ENCODE measurements at regions not wholly inside any gene's neighbourhood (a gene's known extent, or its start where the extent isn't known, plus 50 kb on each side); places are given as distances from the start of the nearest gene placed in this dataset.
A peak's percentile ranks its signal among the peaks of the same experiment; 100 is the strongest.

DNA sequence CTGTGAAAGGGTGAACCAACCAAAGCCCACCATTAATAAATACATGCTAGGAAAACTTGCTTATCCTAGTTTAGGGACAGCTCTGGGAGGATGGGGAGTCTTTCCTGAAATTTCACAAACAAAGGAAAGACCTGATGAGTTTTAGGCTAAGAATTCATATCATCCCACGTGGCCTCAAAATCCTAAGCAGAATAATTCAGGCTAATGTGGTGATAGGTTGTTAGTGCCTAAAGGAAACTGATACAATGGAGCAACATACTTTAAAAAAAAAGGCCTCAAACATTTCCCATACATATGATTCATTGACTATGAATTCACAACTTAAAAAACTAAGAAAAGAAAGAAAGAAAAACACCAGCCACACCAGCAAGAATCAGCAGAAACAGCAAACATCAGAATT is 126.9 kb upstream of the CNTN4 start:
- TF ChIP-seq, protein P1, sequence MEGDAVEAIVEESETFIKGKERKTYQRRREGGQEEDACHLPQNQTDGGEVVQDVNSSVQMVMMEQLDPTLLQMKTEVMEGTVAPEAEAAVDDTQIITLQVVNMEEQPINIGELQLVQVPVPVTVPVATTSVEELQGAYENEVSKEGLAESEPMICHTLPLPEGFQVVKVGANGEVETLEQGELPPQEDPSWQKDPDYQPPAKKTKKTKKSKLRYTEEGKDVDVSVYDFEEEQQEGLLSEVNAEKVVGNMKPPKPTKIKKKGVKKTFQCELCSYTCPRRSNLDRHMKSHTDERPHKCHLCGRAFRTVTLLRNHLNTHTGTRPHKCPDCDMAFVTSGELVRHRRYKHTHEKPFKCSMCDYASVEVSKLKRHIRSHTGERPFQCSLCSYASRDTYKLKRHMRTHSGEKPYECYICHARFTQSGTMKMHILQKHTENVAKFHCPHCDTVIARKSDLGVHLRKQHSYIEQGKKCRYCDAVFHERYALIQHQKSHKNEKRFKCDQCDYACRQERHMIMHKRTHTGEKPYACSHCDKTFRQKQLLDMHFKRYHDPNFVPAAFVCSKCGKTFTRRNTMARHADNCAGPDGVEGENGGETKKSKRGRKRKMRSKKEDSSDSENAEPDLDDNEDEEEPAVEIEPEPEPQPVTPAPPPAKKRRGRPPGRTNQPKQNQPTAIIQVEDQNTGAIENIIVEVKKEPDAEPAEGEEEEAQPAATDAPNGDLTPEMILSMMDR (IDR thresholded peaks at IDR 0.05) = no peak
- Mint-ChIP-seq H3K4me1 (ENCODE audit: low read depth) (no peaks in the 10 kb centered on the region), H3K9me3 (peaks cover 6% of the 10 kb centered on the region), H3K4me3 (no peak overlapping the region), H3K27ac (no peak overlapping the region), H3K36me3 (ENCODE audit: low read depth) (no peaks in the 10 kb centered on the region), H3K27me3 (no peaks in the 10 kb centered on the region)
- ChIA-PET CTCF (interaction anchor here (0.7 kb wide), 1 partner anchor 10 kb away, joined by 3 read pairs; no protein-coding TSS in a partner anchor), POLR2A (no interaction called here)
- ATAC-seq (no peak), DNase-seq (no peak)
- intact Hi-C loops (cut with micrococcal nuclease) = no loop called here

DNA sequence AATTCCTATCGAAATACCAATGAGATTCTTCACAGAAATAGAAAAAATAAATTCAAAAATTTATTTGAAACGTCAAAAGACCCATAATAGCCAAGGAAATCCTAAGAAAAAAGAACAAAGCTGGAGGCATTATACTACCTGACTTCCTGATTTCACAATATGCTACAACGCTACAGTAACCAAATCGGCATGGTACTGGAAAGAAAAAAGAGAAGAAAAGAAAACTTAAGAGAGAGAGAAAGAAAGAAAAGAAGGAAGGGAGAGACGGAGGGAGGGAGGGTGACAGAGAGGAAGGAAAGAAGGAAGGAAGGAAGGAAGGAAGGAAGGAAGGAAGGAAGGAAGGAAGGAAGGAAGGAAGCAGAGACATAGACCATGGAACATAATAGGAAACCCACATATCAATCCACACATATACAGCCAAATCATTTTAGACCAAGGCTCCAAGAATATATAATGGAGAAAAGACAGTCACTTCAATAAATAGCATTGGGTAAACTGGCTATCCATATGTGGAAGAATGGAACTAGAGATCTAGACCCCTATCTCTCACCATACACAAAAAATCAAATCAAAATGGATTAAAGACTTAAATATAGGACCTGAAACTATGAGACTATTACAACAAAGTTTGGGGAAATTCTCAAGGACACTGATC is 118.6 kb upstream of the CNTN4 start:
- H3K27ac Mint-ChIP-seq = no peak overlapping the region
- TF ChIP-seq, protein P1 (IDR thresholded peaks at IDR 0.05) = no peak
- POLR2A ChIA-PET = no interaction called here
- no peaks in the 10 kb centered on the region for H3K27me3 Mint-ChIP-seq
- no peak for ATAC-seq
- H3K4me3 Mint-ChIP-seq = no peak overlapping the region
- no peaks in the 10 kb centered on the region for H3K36me3 Mint-ChIP-seq (ENCODE audit: low read depth)
- H3K9me3 Mint-ChIP-seq = peaks cover 4% of the 10 kb centered on the region
- CTCF ChIA-PET = no interaction called here
- no peak for DNase-seq
- intact Hi-C loops (cut with micrococcal nuclease) = no loop called here
- no peaks in the 10 kb centered on the region for H3K4me1 Mint-ChIP-seq (ENCODE audit: low read depth)

DNA sequence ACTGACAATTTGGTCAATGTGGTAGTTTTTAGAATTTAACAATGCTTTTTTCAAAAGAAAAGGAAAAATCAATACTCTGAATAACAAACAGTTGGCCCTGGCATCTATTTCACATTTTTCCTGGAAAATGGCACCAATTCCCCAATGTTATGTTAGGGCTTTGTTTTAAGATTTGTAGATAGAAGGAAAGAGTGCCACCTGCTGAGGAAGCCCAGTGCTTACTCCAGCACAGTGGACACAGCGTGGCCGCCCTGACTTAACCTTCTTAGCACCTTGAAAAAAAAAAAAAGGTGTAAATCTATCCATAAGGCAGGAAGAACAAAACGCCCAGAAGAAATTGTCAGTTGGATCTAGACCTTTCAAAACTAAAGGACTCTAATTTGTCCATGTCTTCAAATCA is 110.7 kb upstream of the CNTN4 start:
- ChIA-PET CTCF (no interaction called here), POLR2A (no interaction called here)
- DNase-seq = peak; percentile 2
- no peak overlapping the region for H3K4me3 Mint-ChIP-seq
- no peak for ATAC-seq
- intact Hi-C loops (cut with micrococcal nuclease) = no loop called here
- no peaks in the 10 kb centered on the region for H3K27me3 Mint-ChIP-seq
- H3K27ac Mint-ChIP-seq = no peak overlapping the region
- no peaks in the 10 kb centered on the region for H3K4me1 Mint-ChIP-seq (ENCODE audit: low read depth)
- TF ChIP-seq, protein P1 (IDR thresholded peaks at IDR 0.05) = no peak
- peaks cover 4% of the 10 kb centered on the region for H3K9me3 Mint-ChIP-seq
- H3K36me3 Mint-ChIP-seq (ENCODE audit: low read depth) = no peaks in the 10 kb centered on the region

DNA sequence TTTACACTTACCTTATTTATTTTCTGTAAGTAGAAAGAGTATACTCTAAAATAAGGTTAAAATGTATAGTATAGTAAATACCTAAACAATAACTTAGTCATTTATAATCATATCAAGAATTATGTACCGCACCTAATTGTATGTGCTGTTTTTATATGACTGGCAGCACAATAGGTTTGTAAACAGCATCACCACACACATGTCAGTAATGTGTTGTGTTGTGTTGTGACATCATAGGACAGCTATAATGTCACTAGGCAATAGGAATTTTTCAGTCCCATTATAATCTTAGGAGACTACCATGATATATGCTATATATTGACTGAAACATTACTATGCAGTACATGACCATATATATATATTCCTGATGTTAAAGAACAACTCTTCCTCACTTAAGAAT is 99.9 kb upstream of the CNTN4 start:
- no peaks in the 10 kb centered on the region for H3K4me1 Mint-ChIP-seq (ENCODE audit: low read depth)
- intact Hi-C loops (cut with micrococcal nuclease) = no loop called here
- ATAC-seq (no peak), DNase-seq (no peak)
- ChIA-PET POLR2A (no interaction called here), CTCF (no interaction called here)
- H3K9me3 Mint-ChIP-seq = peaks cover 2% of the 10 kb centered on the region
- no peak overlapping the region for H3K4me3 Mint-ChIP-seq
- no peaks in the 10 kb centered on the region for H3K27me3 Mint-ChIP-seq
- H3K36me3 Mint-ChIP-seq (ENCODE audit: low read depth) = no peaks in the 10 kb centered on the region
- H3K27ac Mint-ChIP-seq = no peak overlapping the region
- TF ChIP-seq, protein P1 (IDR thresholded peaks at IDR 0.05) = no peak

DNA sequence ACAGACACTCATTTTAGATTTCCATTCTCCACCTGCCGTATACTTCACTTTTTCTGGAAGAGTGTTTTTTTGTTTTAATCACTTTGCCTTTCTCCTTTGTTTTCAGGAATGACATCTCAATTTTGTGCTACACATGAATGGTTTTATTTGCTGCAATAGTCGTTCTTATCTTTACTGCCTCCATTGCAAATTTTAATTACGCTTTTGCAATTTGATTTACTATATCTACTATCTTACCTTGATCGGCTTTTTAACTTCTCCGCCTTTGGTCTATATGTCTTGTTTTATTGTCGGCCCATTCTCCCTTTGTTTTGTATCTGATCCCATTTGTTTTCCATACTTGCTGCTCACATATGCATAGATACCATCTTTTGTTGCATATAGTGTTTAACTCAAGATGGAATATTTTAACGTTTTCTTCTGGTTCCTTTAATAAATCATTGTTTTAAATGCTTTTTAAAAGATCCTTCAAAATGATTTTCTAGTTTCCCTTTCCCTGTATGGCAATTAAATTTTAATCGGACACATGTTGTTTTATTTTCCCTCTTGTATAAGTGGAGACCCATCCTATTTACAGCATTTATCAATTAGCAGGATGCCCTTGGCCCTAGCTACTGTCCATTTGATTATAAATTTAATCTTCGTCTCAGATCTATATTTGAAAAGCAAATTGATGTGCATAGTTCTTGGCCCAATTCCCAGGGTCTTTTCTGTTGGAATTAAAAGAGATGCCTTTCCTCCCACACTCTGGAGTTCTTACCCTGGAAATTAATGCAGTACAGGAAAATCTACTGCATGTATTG is 97.2 kb upstream of the CNTN4 start:
- no peak for ATAC-seq

More for the DNA sequence above, 97.2 kb upstream of the CNTN4 start:
- Mint-ChIP-seq H3K27me3 (no peaks in the 10 kb centered on the region), H3K4me3 (no peak overlapping the region), H3K4me1 (ENCODE audit: low read depth) (no peaks in the 10 kb centered on the region), H3K36me3 (ENCODE audit: low read depth) (no peaks in the 10 kb centered on the region), H3K9me3 (no peaks in the 10 kb centered on the region), H3K27ac (no peak overlapping the region)
- ChIA-PET CTCF (no interaction called here), POLR2A (no interaction called here)
- intact Hi-C loops (cut with micrococcal nuclease) = no loop called here
- TF ChIP-seq, protein P1 (IDR thresholded peaks at IDR 0.05) = no peak
- DNase-seq = no peak

Measured in activated CD8-positive, alpha-beta T cell treated with anti-CD3 and anti-CD28 coated beads for 36 hours (primary cell).